IMR-90 (cell line): ENCODE measurements at regions not wholly inside any gene's neighbourhood (a gene's known extent, or its start where the extent isn't known, plus 50 kb on each side); places are given as distances from the start of the nearest gene placed in this dataset.

Experiments used
- ATAC-seq: fragments of 200-7000 bp; cut with Tn5 transposase; 2 replicates; pipeline ENCODE4 v1.9.1; 2020; ENCODE audit warnings: low read depth, mild to moderate bottlenecking, moderate library complexity
- BruUV-seq: library from RNA; stranded (reverse); fragments of 400-500 nt; replicated peaks from 2 replicates; lab custom pipeline; 2021; lab: Mats Ljungman, UMichigan
- CTCF ChIA-PET: fragments of 300-600 bp; formaldehyde crosslinking; extraction: SDS; loops from one replicate; lab custom pipeline; 2021; ENCODE audit warnings: antibody characterized with exemption; lab: Yijun Ruan, JAX
- POLR2A ChIA-PET: fragments of 300-600 bp; sonication (Branson Sonifier 250); formaldehyde crosslinking; loops from one replicate; lab custom pipeline; 2022; ENCODE audit warnings: antibody characterized with exemption; ENCODE audit not compliant: unreplicated experiment; lab: Charles Lee
- DNase-seq: peaks from one replicate; pipeline ENCODE4 v3.0.0; 2013
- H2AFZ ChIP-seq: replicated peaks from 2 replicates; pipeline ENCODE3; 2013; ENCODE audit warnings: low read length, mild to moderate bottlenecking; ENCODE audit not compliant: poor library complexity
- H2AK5ac ChIP-seq: 2 replicates; pipeline ENCODE4 v1.6.1; 2013; ENCODE audit warnings: low read depth, low read length, inconsistent platforms
- H2AK9ac ChIP-seq: replicated peaks from 2 replicates; pipeline ENCODE3; 2013; ENCODE audit warnings: mild to moderate bottlenecking, low read depth, low read length, moderate library complexity; ENCODE audit not compliant: poor library complexity
- H2BK120ac ChIP-seq: 2 replicates; pipeline ENCODE4 v1.6.1; 2013; ENCODE audit warnings: low read depth, low read length, inconsistent platforms
- H2BK15ac ChIP-seq: 3 replicates; pipeline ENCODE4 v1.6.1; 2013; ENCODE audit warnings: low read depth, low read length, inconsistent platforms
- H2BK20ac ChIP-seq: 2 replicates; pipeline ENCODE4 v1.6.1; 2013; ENCODE audit warnings: low read depth, mild to moderate bottlenecking, inconsistent platforms, low read length, moderate library complexity
- H2BK5ac ChIP-seq: 2 replicates; pipeline ENCODE4 v1.6.1; 2013; ENCODE audit warnings: mild to moderate bottlenecking, low read depth, low read length, inconsistent platforms; ENCODE audit not compliant: poor library complexity, severe bottlenecking
- H3K14ac ChIP-seq: replicated peaks from 2 replicates; pipeline ENCODE4 v1.6.1; 2013; ENCODE audit warnings: low read depth, low read length, inconsistent platforms
- H3K18ac ChIP-seq: 2 replicates; pipeline ENCODE4 v1.6.1; 2013; ENCODE audit warnings: low read depth, low read length, control low read depth
- H3K23ac ChIP-seq: 2 replicates; pipeline ENCODE4 v1.6.1; 2013; ENCODE audit warnings: low read depth, low read length, inconsistent platforms
- H3K27ac ChIP-seq: 2 replicates; pipeline ENCODE4 v1.5.1; 2013; ENCODE audit warnings: mild to moderate bottlenecking, control low read depth, low read length; ENCODE audit not compliant: insufficient read depth
- H3K27me3 ChIP-seq: 2 replicates; pipeline ENCODE4 v1.6.1; 2013; ENCODE audit warnings: low read length; ENCODE audit not compliant: control insufficient read depth, insufficient read depth
- H3K36me3 ChIP-seq: 2 replicates; pipeline ENCODE4 v1.6.1; 2013; ENCODE audit warnings: low read length, mixed read lengths; ENCODE audit not compliant: control insufficient read depth, insufficient read depth
- H3K4ac ChIP-seq: 2 replicates; pipeline ENCODE4 v1.6.1; 2013; ENCODE audit warnings: low read depth, low read length, inconsistent platforms
- H3K4me1 ChIP-seq: 2 replicates; pipeline ENCODE4 v1.6.1; 2013; ENCODE audit warnings: low read length, mixed read lengths; ENCODE audit not compliant: control insufficient read depth, insufficient read depth
- H3K4me2 ChIP-seq: 2 replicates; pipeline ENCODE4 v1.6.1; 2013; ENCODE audit warnings: low read depth, mild to moderate bottlenecking, control low read depth, low read length, moderate library complexity
- H3K4me3 ChIP-seq: 2 replicates; pipeline ENCODE4 v1.5.1; 2013; ENCODE audit warnings: low read depth, mild to moderate bottlenecking, control low read depth, low read length, moderate library complexity; ENCODE audit not compliant: insufficient read depth
- H3K56ac ChIP-seq: 2 replicates; pipeline ENCODE4 v1.6.1; 2013; ENCODE audit warnings: low read length, inconsistent platforms; ENCODE audit not compliant: insufficient read depth; ENCODE audit errors: extremely low read depth
- H3K79me1 ChIP-seq, 2 experiments: 2 replicates each; pipeline ENCODE4 v1.6.1; 2013; ENCODE audit warnings: low read length in 2 of 2, inconsistent platforms in 1 of 2, low read depth in 1 of 2
- H3K9ac ChIP-seq: 2 replicates; pipeline ENCODE4 v1.6.1; 2013; ENCODE audit warnings: low read depth, low read length, control low read depth
- H3K9me1 ChIP-seq: 2 replicates; pipeline ENCODE4 v1.6.1; 2013; ENCODE audit warnings: low read length, inconsistent platforms; ENCODE audit not compliant: insufficient read depth
- H3K9me3 ChIP-seq: 2 replicates; pipeline ENCODE4 v1.6.1; 2013; ENCODE audit warnings: low read length; ENCODE audit not compliant: control insufficient read depth, insufficient read depth
- H4K20me1 ChIP-seq: 2 replicates; pipeline ENCODE4 v1.6.1; 2013; ENCODE audit warnings: low read length, inconsistent platforms; ENCODE audit not compliant: insufficient read depth
- H4K5ac ChIP-seq: 2 replicates; pipeline ENCODE4 v1.6.1; 2013; ENCODE audit warnings: mild to moderate bottlenecking, low read depth, low read length, control low read depth
- H4K8ac ChIP-seq, 2 experiments: 2 replicates each; pipeline ENCODE4 v1.6.1; 2013; ENCODE audit warnings: low read depth in 2 of 2, low read length in 2 of 2, control low read depth in 1 of 2, inconsistent platforms in 1 of 2
- H4K91ac ChIP-seq: 2 replicates; pipeline ENCODE4 v1.6.1; 2013; ENCODE audit warnings: low read depth, low read length, inconsistent platforms; ENCODE audit not compliant: insufficient read depth
- BHLHE40 ChIP-seq: fragments of 150-350 bp; IDR thresholded peaks from 2 replicates; pipeline ENCODE4 v1.6.1; 2016; ENCODE audit warnings: mild to moderate bottlenecking, low read depth, low read length
- CEBPB ChIP-seq: IDR thresholded peaks from 2 replicates; pipeline ENCODE4 v1.6.1; 2012; ENCODE audit warnings: low read depth, low read length, improper control_type of control experiment
- CHD1 ChIP-seq: IDR thresholded peaks from 2 replicates; pipeline ENCODE4 v1.6.1; 2012; ENCODE audit warnings: low read depth, low read length, improper control_type of control experiment
- FOS ChIP-seq: fragments of 150-350 bp; IDR thresholded peaks from 2 replicates; pipeline ENCODE4 v1.6.1; 2016; ENCODE audit warnings: low read depth, low read length
- MAFK ChIP-seq: IDR thresholded peaks from 2 replicates; pipeline ENCODE4 v1.6.1; 2012; ENCODE audit warnings: low read depth, low read length, improper control_type of control experiment
- MAZ ChIP-seq: IDR thresholded peaks from 2 replicates; pipeline ENCODE4 v1.6.1; 2012; ENCODE audit warnings: low read depth, mild to moderate bottlenecking, low read length, improper control_type of control experiment, moderate library complexity, borderline replicate concordance
- MXI1 ChIP-seq: IDR thresholded peaks from 2 replicates; pipeline ENCODE4 v1.6.1; 2012; ENCODE audit warnings: low read depth, mild to moderate bottlenecking, low read length, moderate library complexity, borderline replicate concordance
- NFE2L2 ChIP-seq: fragments of 150-350 bp; IDR thresholded peaks from 2 replicates; pipeline ENCODE4 v1.6.1; 2016; ENCODE audit warnings: low read depth, mild to moderate bottlenecking, low read length
- POLR2A ChIP-seq: IDR thresholded peaks from 2 replicates; pipeline ENCODE4 v1.6.1; 2012; ENCODE audit warnings: mild to moderate bottlenecking, low read depth, low read length
- RAD21 ChIP-seq: IDR thresholded peaks from 2 replicates; pipeline ENCODE4 v1.6.1; 2012; ENCODE audit warnings: low read length, improper control_type of control experiment
- RCOR1 ChIP-seq: IDR thresholded peaks from 2 replicates; pipeline ENCODE4 v1.6.1; 2012; ENCODE audit warnings: mild to moderate bottlenecking, low read length, improper control_type of control experiment; ENCODE audit not compliant: insufficient replicate concordance
- RFX5 ChIP-seq: IDR thresholded peaks from 2 replicates; pipeline ENCODE4 v1.8.0; 2012; ENCODE audit warnings: low read depth, mild to moderate bottlenecking, low read length, moderate library complexity
- SMC3 ChIP-seq: fragments of 150-350 bp; IDR thresholded peaks from 2 replicates; pipeline ENCODE4 v1.6.1; 2016; ENCODE audit warnings: low read depth, mild to moderate bottlenecking, antibody characterized with exemption, low read length, moderate library complexity
- WGBS, 2 experiments: methylation state at CpG; one replicate each; pipeline versions ENCODE4 v1.1.5 to v1.1.7; 2013; ENCODE audit warnings: missing lambda C conversion rate in 2 of 2; ENCODE audit not compliant: insufficient read length in 1 of 2; ENCODE audit errors: extremely low coverage in 2 of 2; 5-methylcytosine and 5-hydroxymethylcytosine counted together
- dilution Hi-C: fragments of 300-500 bp; cut with HindIII; formaldehyde crosslinking; loops from one replicate; pipeline ENCODE4 v1.14.3; 2018; ENCODE audit warnings: low sequenced_read_pairs; ENCODE audit not compliant: unreplicated experiment
- in situ Hi-C: fragments of 300-500 bp; cut with MboI; formaldehyde crosslinking; loops from 3 replicates; pipeline ENCODE4 v1.14.3; 2019; ENCODE audit warnings: low sequenced_read_pairs, inconsistent platforms, mixed read lengths
- intact Hi-C: fragments of 100-400 bp; cut with micrococcal nuclease; formaldehyde crosslinking; loops from 2 replicates; pipeline ENCODE4 v1.10.0; 2022
- TF ChIP-seq, protein P1 (sequence below): conservative IDR thresholded peaks from 2 replicates; pipeline ENCODE4 v1.5.1; 2012; ENCODE audit warnings: mild to moderate bottlenecking, low read depth, low read length, improper control_type of control experiment
- TF ChIP-seq, protein P2 (sequence below): fragments of 150-350 bp; IDR thresholded peaks from 2 replicates; pipeline ENCODE4 v1.6.1; 2016; ENCODE audit warnings: low read depth, mild to moderate bottlenecking, low read length, moderate library complexity, borderline replicate concordance
- TF ChIP-seq, protein P3 (sequence below): fragments of 150-350 bp; IDR thresholded peaks from 2 replicates; pipeline ENCODE4 v1.6.1; 2017; ENCODE audit warnings: mild to moderate bottlenecking, antibody characterized with exemption, low read length, low read depth

DNA sequence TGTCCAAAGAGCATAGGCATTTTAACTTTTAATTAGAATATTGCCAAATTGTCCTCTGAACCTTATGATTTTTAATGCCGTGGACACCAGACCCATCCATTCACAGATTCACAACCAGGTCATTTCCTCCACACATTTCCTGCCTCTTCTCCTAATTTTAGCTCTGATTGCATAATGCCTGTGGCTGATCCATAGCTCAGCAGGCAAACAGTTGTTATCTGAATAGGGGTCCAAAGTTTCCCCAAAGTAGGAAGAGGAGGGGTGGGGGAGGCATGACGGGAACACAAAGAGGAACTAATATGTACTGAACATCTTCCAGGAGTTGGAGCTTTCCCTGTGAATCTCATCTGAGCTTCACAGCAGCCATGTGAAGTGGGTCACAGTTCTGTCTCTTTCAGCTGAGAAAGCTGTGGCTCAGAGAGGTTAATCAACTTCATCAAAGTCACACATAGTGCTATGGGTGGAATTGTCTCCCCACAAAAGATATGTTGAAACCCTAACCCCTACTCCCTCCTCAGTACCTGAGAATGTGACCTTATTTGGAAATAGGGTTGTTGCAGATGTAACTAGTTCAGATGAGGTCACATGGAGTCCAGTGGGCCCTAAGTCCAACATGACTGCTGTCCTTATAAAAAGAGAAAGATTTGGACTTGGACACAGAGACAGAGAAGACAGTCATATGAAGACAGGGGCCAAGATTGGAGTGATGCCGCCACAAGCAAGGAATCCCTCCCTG, 106.7 kb upstream of the AGBL1 start:
- Histone ChIP-seq H3K4ac (no peak overlapping the region), H3K9me3 (peaks cover 11% of the 10 kb centered on the region; the same call in 1 of the 2 replicates), H2BK120ac (no peak overlapping the region), H2AFZ (no peak overlapping the region), H2AK9ac (no peak overlapping the region), H3K14ac (no peak overlapping the region), H3K4me2 (no peak overlapping the region), H3K18ac (no peak overlapping the region), H3K4me1 (no peaks in the 10 kb centered on the region), H4K91ac (no peak overlapping the region), H2AK5ac (no peak overlapping the region), H3K4me3 (no peak overlapping the region), H4K8ac (no peak overlapping the region), H3K23ac (no peak overlapping the region), H3K27ac (no peak overlapping the region), H4K5ac (no peak overlapping the region), H3K56ac (no peak overlapping the region), H3K9ac (no peak overlapping the region), H4K20me1 (no peaks in the 10 kb centered on the region), H3K36me3 (no peaks in the 10 kb centered on the region), H3K9me1 (no peaks in the 10 kb centered on the region), H2BK5ac (no peak overlapping the region), H2BK20ac (no peak overlapping the region), H3K79me1 (no peaks in the 10 kb centered on the region), H3K27me3 (no peaks in the 10 kb centered on the region), H2BK15ac (no peak overlapping the region)
- no TSS peak for BruUV-seq
- ATAC-seq (no peak), DNase-seq (no peak)
- CTCF ChIA-PET, result interaction anchor here (0.6 kb wide), 1 partner anchor 126 kb away, joined by 5 read pairs; no protein-coding TSS in a partner anchor
- dilution Hi-C loops (no loop called here), intact Hi-C loops (no loop called here), in situ Hi-C loops (no loop called here)
- WGBS, 2 experiments, result 40% methylated on average over 1 of the region's 3 CpGs; no CpG with 5 or more reads in 1 of the 2 experiments
- POLR2A ChIA-PET, result no interaction called here
- TF ChIP-seq CEBPB (no peak), POLR2A (no peak), MXI1 (no peak), MAZ (no peak), NFE2L2 (no peak), RFX5 (no peak), RCOR1 (no peak), BHLHE40 (no peak), CHD1 (no peak), FOS (no peak), SMC3 (no peak), MAFK (no peak), RAD21 (no peak)
- TF ChIP-seq, protein P1, sequence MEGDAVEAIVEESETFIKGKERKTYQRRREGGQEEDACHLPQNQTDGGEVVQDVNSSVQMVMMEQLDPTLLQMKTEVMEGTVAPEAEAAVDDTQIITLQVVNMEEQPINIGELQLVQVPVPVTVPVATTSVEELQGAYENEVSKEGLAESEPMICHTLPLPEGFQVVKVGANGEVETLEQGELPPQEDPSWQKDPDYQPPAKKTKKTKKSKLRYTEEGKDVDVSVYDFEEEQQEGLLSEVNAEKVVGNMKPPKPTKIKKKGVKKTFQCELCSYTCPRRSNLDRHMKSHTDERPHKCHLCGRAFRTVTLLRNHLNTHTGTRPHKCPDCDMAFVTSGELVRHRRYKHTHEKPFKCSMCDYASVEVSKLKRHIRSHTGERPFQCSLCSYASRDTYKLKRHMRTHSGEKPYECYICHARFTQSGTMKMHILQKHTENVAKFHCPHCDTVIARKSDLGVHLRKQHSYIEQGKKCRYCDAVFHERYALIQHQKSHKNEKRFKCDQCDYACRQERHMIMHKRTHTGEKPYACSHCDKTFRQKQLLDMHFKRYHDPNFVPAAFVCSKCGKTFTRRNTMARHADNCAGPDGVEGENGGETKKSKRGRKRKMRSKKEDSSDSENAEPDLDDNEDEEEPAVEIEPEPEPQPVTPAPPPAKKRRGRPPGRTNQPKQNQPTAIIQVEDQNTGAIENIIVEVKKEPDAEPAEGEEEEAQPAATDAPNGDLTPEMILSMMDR, result no peak
- TF ChIP-seq, protein P2, sequence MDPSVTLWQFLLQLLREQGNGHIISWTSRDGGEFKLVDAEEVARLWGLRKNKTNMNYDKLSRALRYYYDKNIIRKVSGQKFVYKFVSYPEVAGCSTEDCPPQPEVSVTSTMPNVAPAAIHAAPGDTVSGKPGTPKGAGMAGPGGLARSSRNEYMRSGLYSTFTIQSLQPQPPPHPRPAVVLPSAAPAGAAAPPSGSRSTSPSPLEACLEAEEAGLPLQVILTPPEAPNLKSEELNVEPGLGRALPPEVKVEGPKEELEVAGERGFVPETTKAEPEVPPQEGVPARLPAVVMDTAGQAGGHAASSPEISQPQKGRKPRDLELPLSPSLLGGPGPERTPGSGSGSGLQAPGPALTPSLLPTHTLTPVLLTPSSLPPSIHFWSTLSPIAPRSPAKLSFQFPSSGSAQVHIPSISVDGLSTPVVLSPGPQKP, result no peak
- TF ChIP-seq, protein P3, sequence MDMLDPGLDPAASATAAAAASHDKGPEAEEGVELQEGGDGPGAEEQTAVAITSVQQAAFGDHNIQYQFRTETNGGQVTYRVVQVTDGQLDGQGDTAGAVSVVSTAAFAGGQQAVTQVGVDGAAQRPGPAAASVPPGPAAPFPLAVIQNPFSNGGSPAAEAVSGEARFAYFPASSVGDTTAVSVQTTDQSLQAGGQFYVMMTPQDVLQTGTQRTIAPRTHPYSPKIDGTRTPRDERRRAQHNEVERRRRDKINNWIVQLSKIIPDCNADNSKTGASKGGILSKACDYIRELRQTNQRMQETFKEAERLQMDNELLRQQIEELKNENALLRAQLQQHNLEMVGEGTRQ, result no peak
